ENCODE measurements at regions not wholly inside any gene's neighbourhood (a gene's known extent, or its start where the extent isn't known, plus 50 kb on each side); places are given as distances from the start of the nearest gene placed in this dataset.

DNA sequence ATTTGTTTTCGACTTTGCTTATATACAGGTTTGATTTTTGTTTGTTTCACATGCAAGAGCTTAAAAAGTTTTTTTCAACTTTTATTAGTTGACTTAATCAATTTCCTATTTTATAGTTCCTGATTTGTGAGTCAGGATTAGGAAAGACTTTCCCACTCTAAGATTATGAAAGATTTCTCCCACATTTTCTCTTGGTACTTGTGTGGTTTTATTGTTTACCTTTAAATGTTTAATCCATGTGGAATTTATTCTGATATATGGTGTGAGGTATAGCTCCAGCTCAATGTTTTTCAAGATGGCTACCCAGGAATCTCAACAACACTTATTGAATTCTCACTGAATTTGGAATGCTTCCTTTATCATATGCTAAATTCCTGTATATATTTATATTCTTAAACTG is 117.8 kb upstream of the LGALSL start:
- TF ChIP-seq, protein P1, sequence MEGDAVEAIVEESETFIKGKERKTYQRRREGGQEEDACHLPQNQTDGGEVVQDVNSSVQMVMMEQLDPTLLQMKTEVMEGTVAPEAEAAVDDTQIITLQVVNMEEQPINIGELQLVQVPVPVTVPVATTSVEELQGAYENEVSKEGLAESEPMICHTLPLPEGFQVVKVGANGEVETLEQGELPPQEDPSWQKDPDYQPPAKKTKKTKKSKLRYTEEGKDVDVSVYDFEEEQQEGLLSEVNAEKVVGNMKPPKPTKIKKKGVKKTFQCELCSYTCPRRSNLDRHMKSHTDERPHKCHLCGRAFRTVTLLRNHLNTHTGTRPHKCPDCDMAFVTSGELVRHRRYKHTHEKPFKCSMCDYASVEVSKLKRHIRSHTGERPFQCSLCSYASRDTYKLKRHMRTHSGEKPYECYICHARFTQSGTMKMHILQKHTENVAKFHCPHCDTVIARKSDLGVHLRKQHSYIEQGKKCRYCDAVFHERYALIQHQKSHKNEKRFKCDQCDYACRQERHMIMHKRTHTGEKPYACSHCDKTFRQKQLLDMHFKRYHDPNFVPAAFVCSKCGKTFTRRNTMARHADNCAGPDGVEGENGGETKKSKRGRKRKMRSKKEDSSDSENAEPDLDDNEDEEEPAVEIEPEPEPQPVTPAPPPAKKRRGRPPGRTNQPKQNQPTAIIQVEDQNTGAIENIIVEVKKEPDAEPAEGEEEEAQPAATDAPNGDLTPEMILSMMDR (IDR thresholded peaks at IDR 0.05; ENCODE audit: unreplicated experiment), result no peak
- H3K4me1 Mint-ChIP-seq, result peaks cover 19% of the 10 kb centered on the region
- peaks cover 6% of the 10 kb centered on the region for H3K9me3 Mint-ChIP-seq
- H3K27me3 Mint-ChIP-seq (ENCODE audit: low read depth), result no peaks in the 10 kb centered on the region
- no peak overlapping the region for H3K4me3 Mint-ChIP-seq
- H3K36me3 Mint-ChIP-seq, result no peaks in the 10 kb centered on the region
- H3K27ac Mint-ChIP-seq, result no peak overlapping the region
- no peak for DNase-seq (ENCODE audit: low spot score in 2 of 2, unreplicated experiment in 2 of 2)

DNA sequence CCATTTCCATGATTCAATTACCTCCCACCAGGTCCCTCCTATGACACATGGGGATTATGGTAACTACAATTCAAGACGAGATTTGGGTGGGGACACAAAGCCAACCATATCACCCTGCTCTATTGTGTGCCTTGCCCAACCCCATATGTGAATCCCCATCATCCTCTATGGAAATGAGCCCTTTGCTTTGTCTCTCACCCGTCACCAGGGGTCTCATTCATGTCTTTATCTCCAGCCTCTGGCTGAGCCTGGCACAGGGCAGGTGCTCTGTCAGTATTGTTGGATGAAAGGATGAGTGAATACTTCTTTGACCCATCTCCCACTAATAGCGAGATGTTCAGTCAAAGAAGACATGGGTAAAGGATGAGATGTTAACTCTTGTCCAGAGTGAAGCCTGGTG is 116.6 kb upstream of the LGALSL start:
- TF ChIP-seq, protein P1 (IDR thresholded peaks at IDR 0.05; ENCODE audit: unreplicated experiment), result no peak
- Mint-ChIP-seq H3K9me3 (peaks cover 6% of the 10 kb centered on the region), H3K27ac (no peak overlapping the region), H3K4me1 (peaks cover 10% of the 10 kb centered on the region), H3K4me3 (no peak overlapping the region), H3K36me3 (no peaks in the 10 kb centered on the region), H3K27me3 (ENCODE audit: low read depth) (no peaks in the 10 kb centered on the region)
- peak in 1 of 2 experiments; percentile 28 for DNase-seq (ENCODE audit: low spot score in 2 of 2, unreplicated experiment in 2 of 2)

DNA sequence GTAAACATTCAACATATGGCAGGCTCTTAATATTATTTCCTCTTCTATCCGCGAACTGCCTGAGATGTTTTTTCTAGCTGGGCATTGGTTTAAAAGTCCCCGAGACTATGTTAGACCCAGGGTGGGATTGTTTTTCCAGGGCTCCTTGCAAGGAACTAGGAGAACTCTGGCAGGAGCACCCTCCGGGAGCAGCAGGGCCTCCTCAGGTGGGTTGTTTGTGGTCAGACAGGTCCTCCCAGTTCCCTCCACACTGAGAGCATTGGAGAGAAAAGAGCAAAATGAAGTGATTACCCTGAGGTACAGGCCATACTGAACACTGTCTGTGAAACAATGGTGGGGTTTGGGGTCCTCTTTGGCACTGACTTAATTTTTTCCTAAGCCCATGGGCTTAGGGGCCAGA is 115.9 kb upstream of the LGALSL start:
- peak in 1 of 2 experiments; percentile 22 for DNase-seq (ENCODE audit: low spot score in 2 of 2, unreplicated experiment in 2 of 2)
- TF ChIP-seq, protein P1 (IDR thresholded peaks at IDR 0.05; ENCODE audit: unreplicated experiment), result no peak
- no peaks in the 10 kb centered on the region for H3K27me3 Mint-ChIP-seq (ENCODE audit: low read depth)
- peaks cover 6% of the 10 kb centered on the region for H3K9me3 Mint-ChIP-seq
- peaks cover 10% of the 10 kb centered on the region for H3K4me1 Mint-ChIP-seq
- no peak overlapping the region for H3K4me3 Mint-ChIP-seq
- H3K27ac Mint-ChIP-seq, result no peak overlapping the region
- H3K36me3 Mint-ChIP-seq, result no peaks in the 10 kb centered on the region

DNA sequence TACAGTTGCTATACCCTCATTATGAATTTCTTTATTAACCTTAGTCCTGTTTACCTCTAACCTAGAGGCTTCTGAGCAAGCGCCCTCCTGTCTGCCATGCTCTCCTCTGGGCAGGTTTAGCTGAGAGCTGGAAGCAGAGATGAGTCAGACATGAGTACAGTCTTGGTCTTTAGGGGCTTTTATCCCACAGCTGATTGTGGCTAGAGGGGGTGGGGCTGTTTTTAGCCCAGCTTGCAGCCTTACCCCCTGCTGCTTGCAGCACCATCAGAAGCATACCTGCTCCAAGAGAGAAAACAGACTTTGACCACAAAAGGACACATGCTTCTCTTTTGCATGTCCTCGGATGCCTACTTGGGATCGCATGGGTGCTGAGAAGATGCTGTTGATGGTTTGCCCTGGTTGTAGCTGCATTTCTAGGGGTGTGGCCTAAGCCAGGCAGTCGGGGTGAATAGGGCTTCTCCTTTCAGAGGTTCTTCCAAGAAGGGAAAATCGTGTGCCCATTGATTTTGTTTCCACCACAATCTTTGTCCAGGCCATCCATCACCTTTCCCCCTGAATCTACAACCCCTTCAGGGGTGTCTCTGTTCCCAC is 115.0 kb upstream of the LGALSL start:
- Mint-ChIP-seq H3K4me3 (no peak overlapping the region), H3K36me3 (no peaks in the 10 kb centered on the region), H3K27me3 (ENCODE audit: low read depth) (no peaks in the 10 kb centered on the region), H3K27ac (no peak overlapping the region), H3K9me3 (peaks cover 6% of the 10 kb centered on the region), H3K4me1 (peaks cover 10% of the 10 kb centered on the region)
- DNase-seq (ENCODE audit: low spot score in 2 of 2, unreplicated experiment in 2 of 2), result no peak
- TF ChIP-seq, protein P1 (IDR thresholded peaks at IDR 0.05; ENCODE audit: unreplicated experiment), result no peak

DNA sequence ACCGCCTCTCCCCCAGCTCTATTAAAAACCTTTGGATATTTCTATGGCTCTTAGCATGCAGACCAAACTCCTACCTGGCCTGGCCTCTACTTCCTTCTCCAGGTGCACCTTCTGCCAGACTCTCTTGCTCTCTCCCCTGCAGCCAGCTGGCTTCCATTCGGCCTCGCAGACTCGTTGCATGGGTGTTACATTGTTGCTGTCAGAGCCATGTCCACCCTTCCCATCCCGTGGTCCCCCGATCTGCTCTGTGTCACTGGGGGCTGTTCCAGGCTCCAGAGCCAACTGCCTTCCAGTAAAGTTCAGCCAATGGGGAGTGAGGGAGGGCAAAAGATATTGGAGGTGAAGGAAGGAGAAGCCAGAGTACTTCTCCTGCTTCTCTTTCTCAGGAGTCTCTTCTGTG is 112.5 kb upstream of the LGALSL start:
- no peaks in the 10 kb centered on the region for H3K27me3 Mint-ChIP-seq (ENCODE audit: low read depth)
- no peak overlapping the region for H3K27ac Mint-ChIP-seq
- no peaks in the 10 kb centered on the region for H3K36me3 Mint-ChIP-seq
- TF ChIP-seq, protein P1 (IDR thresholded peaks at IDR 0.05; ENCODE audit: unreplicated experiment), result no peak
- peaks cover 10% of the 10 kb centered on the region for H3K4me1 Mint-ChIP-seq
- H3K4me3 Mint-ChIP-seq, result no peak overlapping the region
- peaks cover 2% of the 10 kb centered on the region for H3K9me3 Mint-ChIP-seq
- DNase-seq (ENCODE audit: low spot score in 2 of 2, unreplicated experiment in 2 of 2), result no peak
